ENCODE measurements at regions not wholly inside any gene's neighbourhood (a gene's known extent, or its start where the extent isn't known, plus 50 kb on each side); places are given as distances from the start of the nearest gene placed in this dataset.

GRCh38 chr3:10574101-10574620 lies 68.8 kb upstream of the ATP2B2 start:
- no peak for TF ChIP-seq CTCF (IDR thresholded peaks at IDR 0.05 in 4 of 5, conservative IDR thresholded peaks at IDR 0.05 in 1 of 5)
- no peak for TF ChIP-seq POLR2A (IDR thresholded peaks at IDR 0.05)
